GM19468 (cell line): ENCODE measurements at regions not wholly inside any gene's neighbourhood (a gene's known extent, or its start where the extent isn't known, plus 50 kb on each side); places are given as distances from the start of the nearest gene placed in this dataset.

Experiments
- ATAC-seq: cut with Tn5 transposase; IDR thresholded peaks from one replicate; pipeline ENCODE4 v1.9.1; 2021; ENCODE audit warnings: mild to moderate bottlenecking, moderate library complexity, moderate number of reproducible peaks; ENCODE audit not compliant: unreplicated experiment; ENCODE audit errors: extremely low read depth

DNA sequence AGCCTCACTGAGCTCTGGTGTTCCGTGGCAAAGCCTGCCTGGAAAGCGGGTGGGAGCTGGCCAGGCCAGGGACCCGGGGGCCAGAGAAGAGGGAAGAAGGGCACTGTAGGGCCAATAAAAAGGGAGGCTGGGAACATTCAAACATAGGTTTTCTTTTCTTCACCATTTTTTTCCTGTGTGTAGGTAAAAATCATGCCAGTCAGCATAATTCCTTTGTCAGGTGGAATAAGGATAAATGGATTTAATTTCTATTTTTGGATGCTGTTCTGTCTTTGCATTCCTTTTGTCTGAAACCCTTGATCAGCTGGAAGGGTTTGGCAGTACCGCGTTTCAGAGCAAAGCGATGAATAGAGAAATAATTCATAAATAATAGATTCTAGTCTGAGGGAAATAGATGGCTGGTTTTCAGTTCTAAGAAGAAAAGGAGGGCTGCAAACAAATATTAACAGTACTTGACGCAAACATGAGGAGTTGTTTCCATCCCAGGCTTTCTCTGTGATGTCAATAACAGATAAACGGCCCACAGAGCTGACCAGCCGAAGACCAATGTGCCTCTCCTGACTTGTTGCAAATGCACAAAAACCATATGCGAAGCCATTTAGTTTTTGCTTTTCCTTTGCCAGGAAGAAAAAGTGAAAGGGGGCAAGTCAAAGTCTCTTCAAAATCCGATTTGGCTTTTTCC, 384.4 kb downstream of the TSN start:
- ATAC-seq = no peak

- ATAC-seq = no peak
Measured at GRCh38 chr2:122144884-122145283, 389.4 kb downstream of the TSN start.

GRCh38 chr2:122145856-122146255, 390.4 kb downstream of the TSN start:
- no peak for ATAC-seq

GRCh38 chr2:122148128-122148767, 392.8 kb downstream of the TSN start:
- no peak for ATAC-seq

- ATAC-seq = no peak
Measured at GRCh38 chr2:122150524-122151280, 395.3 kb downstream of the TSN start.

DNA sequence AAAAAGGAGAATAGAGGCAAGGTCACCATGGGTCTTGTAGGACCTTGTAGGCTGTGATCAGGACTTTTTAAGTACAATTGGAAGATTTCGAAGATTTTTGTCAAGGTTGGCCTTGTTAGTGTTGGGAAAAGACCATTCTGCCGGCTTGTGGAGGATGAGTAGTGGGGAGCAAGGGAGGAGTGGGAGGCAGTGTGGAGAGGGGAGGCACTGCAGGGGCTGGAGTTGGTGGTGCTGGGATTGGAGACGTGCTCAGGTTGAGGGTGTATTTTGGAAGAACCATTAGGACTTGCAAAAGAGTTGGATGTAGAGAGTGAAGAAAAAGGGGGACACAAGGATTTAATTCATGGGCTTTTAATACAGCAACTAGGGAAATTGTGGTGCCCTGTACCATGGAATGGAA, 397.1 kb downstream of the TSN start:
- no peak for ATAC-seq

- no peak for ATAC-seq
Measured at GRCh38 chr2:122156176-122156890, 400.9 kb downstream of the TSN start.

DNA sequence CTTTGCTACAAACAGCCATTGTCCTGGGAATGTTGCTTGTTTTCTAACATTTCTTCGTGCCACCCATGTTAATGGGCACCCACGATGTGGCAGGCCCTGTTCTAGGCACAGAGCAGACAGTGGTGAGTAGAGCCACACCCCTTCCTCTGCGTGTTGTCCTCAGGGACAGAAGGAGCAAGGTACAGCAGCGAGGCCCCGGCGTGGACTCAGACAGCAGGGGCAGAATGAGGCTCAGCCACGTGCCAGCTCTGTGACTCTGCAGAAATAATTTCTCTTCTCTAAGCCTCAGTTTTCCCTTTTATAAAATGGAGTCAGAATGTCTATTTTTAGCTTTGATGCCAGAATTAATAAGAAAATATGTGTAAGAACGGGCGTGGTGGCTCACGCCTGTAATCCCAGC, 401.7 kb downstream of the TSN start:
- no peak for ATAC-seq

DNA sequence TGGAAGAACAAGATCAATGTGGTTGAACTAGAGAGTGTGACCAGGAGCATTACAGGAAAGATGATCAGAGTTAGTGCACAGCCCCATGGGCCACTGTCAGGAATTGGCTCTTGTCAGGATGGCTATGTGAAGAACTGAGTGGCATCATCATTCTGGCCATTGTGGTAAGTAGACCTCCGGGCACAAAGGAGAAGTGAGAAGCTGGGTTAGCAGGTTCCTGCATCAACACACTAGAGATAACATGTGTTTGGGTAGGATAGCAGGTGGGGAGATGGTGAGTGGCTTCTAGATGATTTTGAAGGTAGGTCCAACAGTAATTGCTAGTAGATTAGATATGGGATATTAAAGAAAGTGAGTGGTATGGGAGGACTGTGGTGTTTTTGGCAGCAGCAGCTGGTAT, 408.2 kb downstream of the TSN start:
- ATAC-seq = no peak

DNA sequence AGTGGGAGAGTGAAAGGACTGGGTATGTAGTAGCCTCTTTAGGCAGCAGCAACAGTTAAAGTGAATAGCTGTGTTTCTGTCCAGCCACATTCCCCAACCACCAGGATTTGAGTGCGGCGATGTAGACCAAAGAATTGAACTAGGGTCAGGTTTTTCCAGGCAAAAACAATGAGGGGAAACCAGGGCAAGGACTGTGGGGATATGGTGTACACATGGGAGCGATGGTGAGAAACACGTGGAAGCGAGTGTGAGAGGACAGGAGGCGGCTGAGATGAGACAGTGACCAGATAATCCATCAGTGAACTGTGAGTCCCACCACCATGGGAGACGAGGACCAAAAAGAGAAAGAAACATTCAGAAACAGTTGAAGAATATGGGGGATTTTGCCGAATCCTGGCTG, 409.5 kb downstream of the TSN start:
- ATAC-seq = no peak

DNA sequence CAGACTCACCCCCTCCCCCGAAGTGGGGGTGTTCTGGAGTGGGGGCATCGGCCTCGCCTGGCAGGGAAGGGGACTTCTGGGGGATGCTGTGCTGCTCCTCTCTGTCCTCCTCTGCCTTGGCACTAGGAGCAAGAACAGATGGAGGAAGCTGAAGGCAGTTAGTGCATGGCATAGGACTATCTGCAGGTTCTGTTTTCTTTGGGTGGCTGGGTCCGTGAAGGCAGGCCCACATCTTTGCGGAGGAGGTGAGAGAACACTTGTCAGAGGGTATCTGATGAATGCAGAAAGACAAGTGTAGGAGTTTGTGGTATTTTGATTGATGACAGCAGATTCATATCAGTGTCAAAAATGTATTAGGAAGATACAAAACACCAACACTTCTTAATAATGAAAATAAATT, 411.4 kb downstream of the TSN start:
- ATAC-seq = no peak

DNA sequence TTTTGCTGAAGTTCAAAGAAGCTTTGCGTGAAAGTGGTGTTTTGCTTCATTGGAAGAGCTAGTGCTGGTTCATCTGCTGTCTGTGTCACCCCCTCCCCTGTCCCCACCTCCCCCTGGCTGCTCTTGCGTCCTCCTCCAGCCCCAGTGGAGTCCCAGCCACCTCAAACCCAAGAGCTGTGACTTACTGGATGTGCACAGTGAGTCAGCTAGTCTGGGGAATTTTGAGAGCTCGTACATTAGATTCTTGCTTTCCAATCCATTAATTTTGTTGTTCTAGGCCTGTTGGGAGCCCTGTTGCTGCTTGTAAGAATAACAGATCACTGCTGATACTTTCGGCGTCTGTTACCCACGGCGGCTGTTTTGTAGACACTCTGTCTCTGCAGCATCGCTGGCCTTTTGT, 412.1 kb downstream of the TSN start:
- ATAC-seq = no peak

DNA sequence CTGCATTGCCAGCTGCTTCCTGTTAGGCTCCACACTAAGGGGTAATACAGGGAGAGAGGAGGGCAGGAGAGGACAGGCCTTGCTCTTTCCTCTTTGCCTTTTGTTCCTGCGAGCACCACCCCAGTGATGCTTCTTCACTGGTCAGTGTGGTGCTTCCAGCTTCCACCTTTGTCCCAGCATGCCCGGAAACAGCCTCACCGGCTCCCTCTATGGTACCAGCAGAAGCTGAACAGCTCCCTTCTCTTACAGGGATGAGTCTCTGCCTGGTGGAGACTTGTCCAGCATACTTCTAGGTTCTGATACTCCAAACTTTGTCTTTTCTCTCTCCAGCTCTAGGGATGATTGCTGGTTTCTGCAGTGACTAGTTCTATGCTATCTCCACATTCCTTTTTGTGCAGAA, 413.3 kb downstream of the TSN start:
- no peak for ATAC-seq

DNA sequence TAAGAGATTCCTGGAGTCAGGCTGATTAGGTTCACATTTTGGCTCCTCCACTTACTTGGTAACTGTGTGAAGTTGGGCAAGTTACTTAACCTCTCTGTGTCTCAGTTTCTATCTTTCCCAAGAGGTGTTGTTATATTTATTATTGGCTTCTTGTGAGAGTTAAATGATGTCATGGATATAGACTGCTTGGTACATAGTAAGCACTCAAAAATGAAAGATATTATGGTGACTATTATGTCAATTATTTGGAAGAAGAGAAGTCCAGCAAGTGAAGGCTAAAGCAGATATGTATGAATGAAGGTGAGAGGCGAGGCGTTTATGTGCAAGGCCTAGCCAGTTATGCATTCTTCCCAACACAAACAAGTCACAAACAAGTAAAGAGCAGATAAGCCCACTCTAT, 417.4 kb downstream of the TSN start:
- ATAC-seq = no peak

GRCh38 chr2:122174061-122174460, 418.6 kb downstream of the TSN start:
- ATAC-seq = no peak

DNA sequence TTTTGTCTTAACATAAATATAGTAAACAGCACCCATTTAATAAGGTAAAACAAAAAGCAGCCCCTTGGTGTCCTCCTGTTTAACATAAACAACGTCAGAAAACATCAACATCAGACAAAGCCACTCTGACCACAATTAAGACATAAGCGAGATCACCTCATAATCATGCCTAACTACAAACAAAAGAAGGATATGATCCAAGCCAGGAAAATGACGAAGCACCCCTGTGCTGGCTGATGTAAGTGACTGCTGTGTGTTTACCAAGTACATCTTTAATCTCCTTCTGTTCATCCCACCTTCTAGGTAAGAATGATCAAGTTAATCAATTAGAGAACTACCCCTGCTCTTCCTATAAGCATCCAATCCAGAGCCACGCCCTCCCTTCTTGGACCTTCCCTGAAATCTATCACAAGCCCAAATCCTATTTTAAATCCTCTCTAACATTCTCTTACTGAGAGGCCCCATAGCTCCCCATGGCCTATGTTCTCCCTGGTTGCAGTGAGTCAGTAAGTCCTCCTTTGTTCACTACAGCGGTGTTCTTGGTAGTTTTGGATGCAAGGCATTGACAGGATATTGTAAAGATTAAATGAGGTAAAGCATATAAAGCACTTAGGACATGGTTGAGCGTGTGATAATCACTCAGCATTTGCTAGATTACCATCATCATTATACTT, 424.2 kb downstream of the TSN start:
- ATAC-seq = no peak

DNA sequence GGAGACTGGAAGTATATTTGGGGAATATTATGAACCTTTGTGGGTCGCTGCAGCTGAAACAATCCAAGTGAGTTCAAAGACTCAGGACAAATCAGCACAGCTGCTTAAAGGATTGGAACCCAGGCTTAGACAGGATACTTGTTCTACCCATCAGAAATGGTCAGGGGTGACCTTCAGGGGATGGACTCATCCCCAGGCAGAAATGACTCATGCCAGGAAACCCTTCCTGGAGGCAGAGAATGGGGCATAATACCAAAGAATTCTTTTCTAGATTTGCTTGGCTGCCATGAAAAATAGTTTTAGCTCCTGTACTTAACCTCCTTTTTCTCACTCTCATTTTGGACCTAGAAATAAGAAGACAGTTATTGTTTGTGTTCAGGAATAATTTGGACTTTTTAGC, 425.5 kb downstream of the TSN start:
- no peak for ATAC-seq

GRCh38 chr2:122182616-122183355, 427.3 kb downstream of the TSN start:
- ATAC-seq = no peak

GRCh38 chr2:122183890-122184289, 428.4 kb downstream of the TSN start:
- no peak for ATAC-seq

DNA sequence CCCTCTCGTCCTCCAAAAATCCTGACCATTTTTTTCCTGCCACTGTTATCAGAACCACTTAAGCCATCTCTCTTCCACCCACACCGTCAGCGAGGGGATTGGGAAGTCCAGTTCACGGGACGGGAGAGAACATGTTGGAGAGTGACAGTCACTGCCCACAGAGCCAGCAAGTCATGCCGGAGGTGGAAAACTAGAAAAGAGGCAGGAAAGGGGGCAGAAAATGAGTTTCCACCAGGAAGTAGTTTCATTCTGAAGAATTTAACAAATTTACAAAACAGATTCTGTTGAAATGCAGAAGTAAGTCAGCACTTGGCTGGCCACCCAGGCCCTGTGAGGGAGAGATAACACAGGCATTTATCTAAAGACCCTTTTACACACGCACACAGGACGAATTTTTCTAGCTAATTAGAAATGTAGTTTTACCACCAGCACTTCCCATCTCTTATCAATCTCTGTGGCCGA, 431.3 kb downstream of the TSN start:
- no peak for ATAC-seq
